ENCODE measurements at regions not wholly inside any gene's neighbourhood (a gene's known extent, or its start where the extent isn't known, plus 50 kb on each side); places are given as distances from the start of the nearest gene placed in this dataset.
"Not testable (repeated sequence)": the region's sequence is repeated elsewhere in the genome, so short reads cannot be mapped to it uniquely, and the experiment has no call there.

GRCh38 chr10:84007482-84007881 lies 131.8 kb upstream of the GHITM start:
- DNase-seq: no peak

- DNase-seq: peak; percentile 13
Measured at GRCh38 chr10:84008878-84009277, 130.4 kb upstream of the GHITM start.

- no peak for DNase-seq
Measured at GRCh38 chr10:84012431-84012830, 126.9 kb upstream of the GHITM start.

- no peak for DNase-seq
Measured at GRCh38 chr10:84012831-84013458, 126.4 kb upstream of the GHITM start.

- no peak for DNase-seq
Measured at GRCh38 chr10:84015877-84016595, 123.3 kb upstream of the GHITM start.

- DNase-seq: no peak
Measured at GRCh38 chr10:84018826-84019225, 120.5 kb upstream of the GHITM start.

GRCh38 chr10:84019854-84020458 lies 119.4 kb upstream of the GHITM start:
- DNase-seq: not testable (repeated sequence)

GRCh38 chr10:84026821-84027257 lies 112.5 kb upstream of the GHITM start:
- no peak for DNase-seq

- DNase-seq: no peak
Measured at GRCh38 chr10:84029840-84030239, 109.5 kb upstream of the GHITM start.

- no peak for DNase-seq
Measured at GRCh38 chr10:84038035-84038434, 101.3 kb upstream of the GHITM start.

GRCh38 chr10:84039957-84040356 lies 99.4 kb upstream of the GHITM start:
- no peak for DNase-seq

GRCh38 chr10:84047258-84048010 lies 91.9 kb upstream of the GHITM start:
- no peak for DNase-seq

- no peak for DNase-seq
Measured at GRCh38 chr10:84049645-84050011, 89.7 kb upstream of the GHITM start.

- DNase-seq: no peak
Measured at GRCh38 chr10:84053626-84054025, 85.7 kb upstream of the GHITM start.

- DNase-seq: no peak
Measured at GRCh38 chr10:84054743-84055142, 84.6 kb upstream of the GHITM start.

GRCh38 chr10:84059526-84059925 lies 79.8 kb upstream of the GHITM start:
- DNase-seq: no peak

- DNase-seq: no peak
Measured at GRCh38 chr10:84063440-84063839, 75.9 kb upstream of the GHITM start.

- DNase-seq: no peak
Measured at GRCh38 chr10:84065804-84066601, 73.3 kb upstream of the GHITM start.

- no peak for DNase-seq
Measured at GRCh38 chr10:84074521-84074920, 64.8 kb upstream of the GHITM start.

- no peak for DNase-seq
Measured at GRCh38 chr10:84075226-84076046, 63.9 kb upstream of the GHITM start.

- DNase-seq: no peak
Measured at GRCh38 chr10:84076047-84076388, 63.3 kb upstream of the GHITM start.
